Fibroblast of upper back skin (primary cell): ENCODE measurements at regions not wholly inside any gene's neighbourhood (a gene's known extent, or its start where the extent isn't known, plus 50 kb on each side); places are given as distances from the start of the nearest gene placed in this dataset.

Experiments used
- DNase-seq: peaks from one replicate; pipeline ENCODE4 v3.0.0-alpha.2; 2013

- no peak for DNase-seq
Measured at GRCh38 chr12:118706437-118706836, 274.9 kb upstream of the SRRM4 start.

- DNase-seq, result no peak
Measured at GRCh38 chr12:118709946-118710345, 271.4 kb upstream of the SRRM4 start.

GRCh38 chr12:118711185-118711584 is 270.2 kb upstream of the SRRM4 start:
- DNase-seq, result no peak

GRCh38 chr12:118714051-118714460 is 267.3 kb upstream of the SRRM4 start:
- no peak for DNase-seq

GRCh38 chr12:118714500-118714899 is 266.8 kb upstream of the SRRM4 start:
- no peak for DNase-seq

GRCh38 chr12:118715647-118716046 is 265.7 kb upstream of the SRRM4 start:
- DNase-seq, result no peak

- DNase-seq, result no peak
Measured at GRCh38 chr12:118727196-118727978, 254.0 kb upstream of the SRRM4 start.

- no peak for DNase-seq
Measured at GRCh38 chr12:118727979-118728366, 253.4 kb upstream of the SRRM4 start.

GRCh38 chr12:118734266-118734665 is 247.1 kb upstream of the SRRM4 start:
- DNase-seq, result no peak

GRCh38 chr12:118737985-118738540 is 243.3 kb upstream of the SRRM4 start:
- no peak for DNase-seq

- no peak for DNase-seq
Measured at GRCh38 chr12:118741194-118741593, 240.1 kb upstream of the SRRM4 start.

GRCh38 chr12:118742431-118742830 is 238.9 kb upstream of the SRRM4 start:
- DNase-seq, result no peak

- no peak for DNase-seq
Measured at GRCh38 chr12:118743896-118744700, 237.2 kb upstream of the SRRM4 start.

GRCh38 chr12:118746176-118746575 is 235.2 kb upstream of the SRRM4 start:
- DNase-seq, result no peak

- no peak for DNase-seq
Measured at GRCh38 chr12:118746960-118747359, 234.4 kb upstream of the SRRM4 start.

GRCh38 chr12:118747771-118748170 is 233.6 kb upstream of the SRRM4 start:
- DNase-seq, result no peak

- DNase-seq, result no peak
Measured at GRCh38 chr12:118748478-118749380, 232.6 kb upstream of the SRRM4 start.

- no peak for DNase-seq
Measured at GRCh38 chr12:118749646-118750045, 231.7 kb upstream of the SRRM4 start.

- DNase-seq, result no peak
Measured at GRCh38 chr12:118750666-118751065, 230.7 kb upstream of the SRRM4 start.

GRCh38 chr12:118751355-118751754 is 230.0 kb upstream of the SRRM4 start:
- no peak for DNase-seq

- no peak for DNase-seq
Measured at GRCh38 chr12:118760623-118761022, 220.7 kb upstream of the SRRM4 start.

- no peak for DNase-seq
Measured at GRCh38 chr12:118763234-118763633, 218.1 kb upstream of the SRRM4 start.
